Mucosa of descending colon (tissue), 3 donors: ENCODE measurements at regions not wholly inside any gene's neighbourhood (a gene's known extent, or its start where the extent isn't known, plus 50 kb on each side); places are given as distances from the start of the nearest gene placed in this dataset.

ENCODE experiments used
- ATAC-seq: fragments of 200-7000 bp; cut with Tn5 transposase; one replicate; pipeline ENCODE4 v1.9.1; 2020; ENCODE audit warnings: mild to moderate bottlenecking, moderate library complexity
- DNase-seq, 3 donors: peaks; one replicate each; pipeline ENCODE4 v3.0.0-alpha.2; 2020
- H3K36me3 ChIP-seq: fragments of 200-600 bp; one replicate; pipeline ENCODE4 v1.8.0; 2021; ENCODE audit warnings: low read depth, mild to moderate bottlenecking
- H3K4me1 ChIP-seq: fragments of 200-600 bp; one replicate; pipeline ENCODE4 v1.8.0; 2021; ENCODE audit warnings: low read depth, mild to moderate bottlenecking
- H3K4me3 ChIP-seq: fragments of 200-600 bp; one replicate; pipeline ENCODE4 v1.8.0; 2021; ENCODE audit warnings: mild to moderate bottlenecking
- H3K9me3 ChIP-seq: fragments of 200-600 bp; one replicate; pipeline ENCODE4 v1.8.0; 2021; ENCODE audit warnings: mild to moderate bottlenecking
- CTCF ChIP-seq: fragments of 200-600 bp; IDR thresholded peaks from one replicate; pipeline ENCODE4 v1.8.0; 2022; ENCODE audit warnings: antibody characterized with exemption, mild to moderate bottlenecking
- intact Hi-C, 2 donors: fragments of 100-400 bp; cut with DNase I in 1 of 2; cut with micrococcal nuclease in 1 of 2; formaldehyde crosslinking; loops; one replicate each; pipeline versions ENCODE4 v1.11.0 to v1.11.1; 2022; cut with DNase I, micrococcal nuclease
- donor health status: DM: no; HTN: no; CAD: no; lungs with moderate emphysema.
- donor health status: DM: no; HTN: no; CAD: no.
- donor health status: DM: no; HTN: yes; CAD: no.

GRCh38 chr11:19502691-19503253, 209.9 kb upstream of the NAV2 start:
- Histone ChIP-seq H3K4me1 (no peaks in the 10 kb centered on the region), H3K36me3 (no peaks in the 10 kb centered on the region), H3K9me3 (no peaks in the 10 kb centered on the region), H3K4me3 (no peak overlapping the region)
- ATAC-seq (no peak), DNase-seq (no peak)
- no peak for TF ChIP-seq CTCF
- intact Hi-C loops = no loop called here

GRCh38 chr11:19501631-19502030, 211.0 kb upstream of the NAV2 start:
- intact Hi-C loops = no loop called here
- no peaks in the 10 kb centered on the region for H3K36me3 ChIP-seq
- DNase-seq (no peak), ATAC-seq (no peak)
- no peak for TF ChIP-seq CTCF
- H3K4me3 ChIP-seq = no peak overlapping the region
- H3K9me3 ChIP-seq = no peaks in the 10 kb centered on the region
- H3K4me1 ChIP-seq = no peaks in the 10 kb centered on the region

DNA sequence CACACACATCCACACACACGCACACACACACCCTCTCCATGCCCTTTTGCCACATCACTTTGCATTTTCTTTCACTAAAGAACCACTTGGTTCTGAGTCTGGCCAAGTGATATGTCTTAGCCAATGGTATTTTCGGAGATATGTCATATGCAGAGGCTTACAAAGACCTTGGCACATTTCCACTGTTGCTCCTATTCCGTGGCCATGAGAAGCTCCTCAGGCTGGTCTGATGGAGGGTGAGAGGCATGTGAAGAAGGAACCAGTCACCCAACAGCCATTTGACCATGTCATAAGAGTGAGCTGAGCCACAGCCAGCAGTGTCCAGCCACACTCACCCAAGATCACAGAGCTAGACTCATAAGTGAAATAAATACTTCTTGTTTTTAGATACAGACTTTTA, 212.6 kb upstream of the NAV2 start:
- TF ChIP-seq CTCF = no peak
- ATAC-seq = no peak
- intact Hi-C loops = no loop called here

GRCh38 chr11:19499026-19499669, 213.5 kb upstream of the NAV2 start:
- Histone ChIP-seq H3K9me3 (no peaks in the 10 kb centered on the region), H3K4me1 (no peaks in the 10 kb centered on the region), H3K36me3 (no peaks in the 10 kb centered on the region), H3K4me3 (no peak overlapping the region)
- DNase-seq (no peak), ATAC-seq (no peak)
- intact Hi-C loops = no loop called here
- no peak for TF ChIP-seq CTCF

More for the DNA sequence above, 212.6 kb upstream of the NAV2 start:
- Histone ChIP-seq H3K4me3 (no peak overlapping the region), H3K4me1 (no peaks in the 10 kb centered on the region), H3K9me3 (no peaks in the 10 kb centered on the region), H3K36me3 (no peaks in the 10 kb centered on the region)
- DNase-seq = no peak

DNA sequence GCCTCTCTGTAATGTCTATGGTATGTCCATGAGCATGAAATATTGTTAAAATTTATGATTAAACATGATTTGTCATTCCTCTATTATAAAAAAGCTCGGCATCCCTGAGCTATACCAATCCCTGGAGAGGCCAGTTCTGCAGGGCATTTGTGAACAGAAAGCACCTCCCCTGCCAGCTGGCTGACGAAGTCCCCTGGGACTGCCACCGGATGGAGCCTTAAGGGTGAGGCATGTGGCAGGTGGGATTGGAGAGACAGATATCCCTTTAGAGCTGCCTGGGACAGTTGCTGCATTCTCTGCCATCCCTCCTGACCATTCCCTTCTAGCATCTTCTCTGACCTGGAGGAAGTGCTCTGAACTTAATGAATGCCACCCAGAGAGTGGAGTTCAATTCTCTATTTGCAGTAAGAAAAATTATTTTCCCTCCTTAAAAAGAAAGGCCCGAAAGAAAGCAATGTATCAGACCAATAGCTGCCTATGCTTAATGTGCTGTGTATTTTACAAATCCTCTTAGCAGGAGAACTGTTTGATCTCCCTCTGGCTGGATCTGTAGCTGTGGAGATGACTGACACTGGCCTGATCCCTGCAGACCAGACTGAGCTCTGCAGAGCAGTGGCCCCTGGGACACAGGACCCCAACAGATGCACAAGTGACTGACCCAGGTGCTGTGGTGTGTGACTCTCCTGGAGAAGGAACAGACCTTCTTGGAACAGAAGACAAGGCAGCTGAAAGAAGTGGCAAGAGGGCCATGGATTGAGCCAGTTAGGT, 219.0 kb upstream of the NAV2 start:
- TF ChIP-seq CTCF = no peak
- intact Hi-C loops = no loop called here

More for the DNA sequence above, 219.0 kb upstream of the NAV2 start:
- Histone ChIP-seq H3K36me3 (no peaks in the 10 kb centered on the region), H3K9me3 (no peaks in the 10 kb centered on the region), H3K4me1 (no peaks in the 10 kb centered on the region), H3K4me3 (no peak overlapping the region)
- DNase-seq (no peak), ATAC-seq (no peak)
